Neural cell (in vitro differentiated cells): ENCODE measurements at regions not wholly inside any gene's neighbourhood (a gene's known extent, or its start where the extent isn't known, plus 50 kb on each side); places are given as distances from the start of the nearest gene placed in this dataset.

Experiments used
- H2AFZ ChIP-seq: fragments of 200-600, 300-800 bp; sonication (generic), shearing (Covaris generic); 2 replicates; pipeline ENCODE4 v1.6.0; 2014; ENCODE audit warnings: low read depth, mild to moderate bottlenecking, antibody characterized with exemption, low read length, moderate library complexity
- H3F3A ChIP-seq: fragments of 200-600 bp; shearing (Covaris generic); 2 replicates; pipeline ENCODE4 v1.6.1; 2016; ENCODE audit warnings: mild to moderate bottlenecking, moderate library complexity, mixed read lengths, antibody characterized with exemption, low read length; ENCODE audit not compliant: insufficient read depth, poor library complexity, severe bottlenecking
- H3K27ac ChIP-seq: fragments of 200-600, 300-800 bp; sonication (generic), shearing (Covaris generic); 2 replicates; pipeline ENCODE4 v1.5.1; 2014; ENCODE audit warnings: mild to moderate bottlenecking, low read length, moderate library complexity
- H3K27me3 ChIP-seq: fragments of 300-800, 200-600 bp; sonication (generic), shearing (Covaris generic); 2 replicates; pipeline ENCODE4 v1.6.0; 2014; ENCODE audit warnings: mild to moderate bottlenecking, low read depth, low read length, moderate library complexity; ENCODE audit not compliant: insufficient read depth
- H3K36me3 ChIP-seq: fragments of 300-800, 200-600 bp; sonication (generic), shearing (Covaris generic); 2 replicates; pipeline ENCODE4 v1.5.1; 2014; ENCODE audit warnings: mild to moderate bottlenecking, antibody characterized with exemption, low read length, moderate library complexity; ENCODE audit not compliant: insufficient read depth
- H3K4me2 ChIP-seq: fragments of 300-800, 200-600 bp; sonication (generic), shearing (Covaris generic); 2 replicates; pipeline ENCODE4 v1.6.0; 2014; ENCODE audit warnings: mild to moderate bottlenecking, low read length
- H3K4me3 ChIP-seq: fragments of 300-800, 200-600 bp; sonication (generic), shearing (Covaris generic); 2 replicates; pipeline ENCODE4 v1.5.1; 2014; ENCODE audit warnings: mild to moderate bottlenecking, low read length, moderate library complexity
- H3K79me2 ChIP-seq: fragments of 200-600 bp; shearing (Covaris generic); replicated peaks from 2 replicates; pipeline ENCODE4 v1.6.0; 2014; ENCODE audit warnings: mild to moderate bottlenecking, low read length, moderate library complexity; ENCODE audit not compliant: insufficient read depth
- H3K9ac ChIP-seq: fragments of 300-800, 200-600 bp; sonication (generic), shearing (Covaris generic); 2 replicates; pipeline ENCODE4 v1.6.1; 2016; ENCODE audit warnings: mild to moderate bottlenecking, low read length, mixed read lengths
- H3K9me2 ChIP-seq: fragments of 200-600 bp; shearing (Covaris generic); 2 replicates; pipeline ENCODE4 v1.6.1; 2016; ENCODE audit warnings: mild to moderate bottlenecking, low read length, mixed read lengths; ENCODE audit not compliant: insufficient read depth
- H3K9me3 ChIP-seq: fragments of 200-600, 300-800 bp; sonication (generic), shearing (Covaris generic); 2 replicates; pipeline ENCODE4 v1.6.1; 2016; ENCODE audit warnings: mild to moderate bottlenecking, mixed run types, low read length, moderate library complexity, mixed read lengths
- H4K20me1 ChIP-seq: fragments of 200-600 bp; shearing (Covaris generic); 2 replicates; pipeline ENCODE4 v1.6.1; 2016; ENCODE audit warnings: mild to moderate bottlenecking, mixed run types; ENCODE audit not compliant: insufficient read depth
- EP300 ChIP-seq: fragments of 450-650 bp; conservative IDR thresholded peaks from 2 replicates; pipeline ENCODE4 v1.6.1; 2014; ENCODE audit warnings: antibody characterized with exemption, mild to moderate bottlenecking, moderate library complexity; ENCODE audit not compliant: poor library complexity, severe bottlenecking
- EZH2 ChIP-seq: fragments of 200-600, 300-800 bp; shearing (Covaris generic), sonication (generic); IDR thresholded peaks from 2 replicates; pipeline ENCODE4 v1.6.1; 2014; ENCODE audit warnings: antibody characterized with exemption, low read length, borderline replicate concordance, mild to moderate bottlenecking; ENCODE audit not compliant: insufficient read depth, poor library complexity, severe bottlenecking
- MXI1 ChIP-seq: fragments of 450-650 bp; conservative IDR thresholded peaks from 2 replicates; pipeline ENCODE4 v1.6.1; 2014; ENCODE audit warnings: antibody characterized with exemption, mild to moderate bottlenecking; ENCODE audit not compliant: poor library complexity, severe bottlenecking
- POLR2AphosphoS5 ChIP-seq: IDR thresholded peaks from 2 replicates; pipeline ENCODE4 v1.6.1; 2012
- RAD21 ChIP-seq: fragments of 450-650 bp; conservative IDR thresholded peaks from 2 replicates; pipeline ENCODE4 v1.6.1; 2014; ENCODE audit warnings: antibody characterized with exemption, mild to moderate bottlenecking, moderate library complexity
- SMC3 ChIP-seq: fragments of 450-650 bp; conservative IDR thresholded peaks from 2 replicates; pipeline ENCODE4 v1.6.1; 2014; ENCODE audit warnings: antibody characterized with exemption, mild to moderate bottlenecking, moderate library complexity; ENCODE audit not compliant: poor library complexity
- TAF1 ChIP-seq: IDR thresholded peaks from 2 replicates; pipeline ENCODE4 v1.6.1; 2012; ENCODE audit warnings: low read depth
- TF ChIP-seq, protein P1 (sequence below): fragments of 450-650 bp; IDR thresholded peaks from 2 replicates; pipeline ENCODE4 v1.5.1; 2014; ENCODE audit warnings: antibody characterized with exemption, mild to moderate bottlenecking, moderate library complexity; ENCODE audit not compliant: poor library complexity, severe bottlenecking
- TF ChIP-seq, protein P2 (sequence below): IDR thresholded peaks from 2 replicates; pipeline ENCODE4 v1.6.1; 2012; ENCODE audit warnings: borderline replicate concordance

DNA sequence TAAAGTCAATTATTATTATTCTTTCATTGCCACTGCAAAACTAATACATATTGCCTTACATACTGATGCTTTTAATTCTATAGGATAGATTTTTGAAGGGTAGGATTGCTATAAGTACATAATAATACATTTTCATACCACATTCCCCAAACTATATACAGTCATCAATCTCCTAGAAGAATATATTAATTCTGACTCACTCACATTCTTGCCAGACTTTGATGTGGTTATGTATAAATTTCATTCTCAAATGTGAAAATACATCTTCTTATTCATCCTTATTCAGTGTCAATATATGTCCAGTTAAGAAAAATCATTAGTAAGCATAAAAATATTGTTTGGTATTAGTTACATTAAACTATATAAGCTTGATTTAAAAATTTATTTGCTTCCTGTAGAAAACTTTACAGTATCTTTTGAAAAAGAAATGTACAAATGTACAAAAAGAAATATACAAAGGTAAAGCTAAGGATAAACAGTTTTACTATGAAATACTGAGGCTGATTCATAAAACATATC, 458.8 kb upstream of the CNTN5 start:
- Histone ChIP-seq H4K20me1 (no peaks in the 10 kb centered on the region), H3K9me3 (no peaks in the 10 kb centered on the region), H3K4me3 (no peak overlapping the region), H3K4me2 (no peak overlapping the region), H3K79me2 (no peaks in the 10 kb centered on the region), H2AFZ (no peak overlapping the region), H3K9me2 (no peaks in the 10 kb centered on the region), H3K36me3 (no peaks in the 10 kb centered on the region), H3K27ac (no peak overlapping the region), H3K9ac (no peak overlapping the region), H3F3A (no peaks in the 10 kb centered on the region), H3K27me3 (no peaks in the 10 kb centered on the region)
- TF ChIP-seq, protein P1, sequence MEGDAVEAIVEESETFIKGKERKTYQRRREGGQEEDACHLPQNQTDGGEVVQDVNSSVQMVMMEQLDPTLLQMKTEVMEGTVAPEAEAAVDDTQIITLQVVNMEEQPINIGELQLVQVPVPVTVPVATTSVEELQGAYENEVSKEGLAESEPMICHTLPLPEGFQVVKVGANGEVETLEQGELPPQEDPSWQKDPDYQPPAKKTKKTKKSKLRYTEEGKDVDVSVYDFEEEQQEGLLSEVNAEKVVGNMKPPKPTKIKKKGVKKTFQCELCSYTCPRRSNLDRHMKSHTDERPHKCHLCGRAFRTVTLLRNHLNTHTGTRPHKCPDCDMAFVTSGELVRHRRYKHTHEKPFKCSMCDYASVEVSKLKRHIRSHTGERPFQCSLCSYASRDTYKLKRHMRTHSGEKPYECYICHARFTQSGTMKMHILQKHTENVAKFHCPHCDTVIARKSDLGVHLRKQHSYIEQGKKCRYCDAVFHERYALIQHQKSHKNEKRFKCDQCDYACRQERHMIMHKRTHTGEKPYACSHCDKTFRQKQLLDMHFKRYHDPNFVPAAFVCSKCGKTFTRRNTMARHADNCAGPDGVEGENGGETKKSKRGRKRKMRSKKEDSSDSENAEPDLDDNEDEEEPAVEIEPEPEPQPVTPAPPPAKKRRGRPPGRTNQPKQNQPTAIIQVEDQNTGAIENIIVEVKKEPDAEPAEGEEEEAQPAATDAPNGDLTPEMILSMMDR, result no peak
- TF ChIP-seq SMC3 (no peak), MXI1 (no peak), EP300 (no peak), EZH2 (no peak), TAF1 (no peak), RAD21 (no peak), POLR2AphosphoS5 (no peak)
- TF ChIP-seq, protein P2, sequence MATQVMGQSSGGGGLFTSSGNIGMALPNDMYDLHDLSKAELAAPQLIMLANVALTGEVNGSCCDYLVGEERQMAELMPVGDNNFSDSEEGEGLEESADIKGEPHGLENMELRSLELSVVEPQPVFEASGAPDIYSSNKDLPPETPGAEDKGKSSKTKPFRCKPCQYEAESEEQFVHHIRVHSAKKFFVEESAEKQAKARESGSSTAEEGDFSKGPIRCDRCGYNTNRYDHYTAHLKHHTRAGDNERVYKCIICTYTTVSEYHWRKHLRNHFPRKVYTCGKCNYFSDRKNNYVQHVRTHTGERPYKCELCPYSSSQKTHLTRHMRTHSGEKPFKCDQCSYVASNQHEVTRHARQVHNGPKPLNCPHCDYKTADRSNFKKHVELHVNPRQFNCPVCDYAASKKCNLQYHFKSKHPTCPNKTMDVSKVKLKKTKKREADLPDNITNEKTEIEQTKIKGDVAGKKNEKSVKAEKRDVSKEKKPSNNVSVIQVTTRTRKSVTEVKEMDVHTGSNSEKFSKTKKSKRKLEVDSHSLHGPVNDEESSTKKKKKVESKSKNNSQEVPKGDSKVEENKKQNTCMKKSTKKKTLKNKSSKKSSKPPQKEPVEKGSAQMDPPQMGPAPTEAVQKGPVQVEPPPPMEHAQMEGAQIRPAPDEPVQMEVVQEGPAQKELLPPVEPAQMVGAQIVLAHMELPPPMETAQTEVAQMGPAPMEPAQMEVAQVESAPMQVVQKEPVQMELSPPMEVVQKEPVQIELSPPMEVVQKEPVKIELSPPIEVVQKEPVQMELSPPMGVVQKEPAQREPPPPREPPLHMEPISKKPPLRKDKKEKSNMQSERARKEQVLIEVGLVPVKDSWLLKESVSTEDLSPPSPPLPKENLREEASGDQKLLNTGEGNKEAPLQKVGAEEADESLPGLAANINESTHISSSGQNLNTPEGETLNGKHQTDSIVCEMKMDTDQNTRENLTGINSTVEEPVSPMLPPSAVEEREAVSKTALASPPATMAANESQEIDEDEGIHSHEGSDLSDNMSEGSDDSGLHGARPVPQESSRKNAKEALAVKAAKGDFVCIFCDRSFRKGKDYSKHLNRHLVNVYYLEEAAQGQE, result no peak

DNA sequence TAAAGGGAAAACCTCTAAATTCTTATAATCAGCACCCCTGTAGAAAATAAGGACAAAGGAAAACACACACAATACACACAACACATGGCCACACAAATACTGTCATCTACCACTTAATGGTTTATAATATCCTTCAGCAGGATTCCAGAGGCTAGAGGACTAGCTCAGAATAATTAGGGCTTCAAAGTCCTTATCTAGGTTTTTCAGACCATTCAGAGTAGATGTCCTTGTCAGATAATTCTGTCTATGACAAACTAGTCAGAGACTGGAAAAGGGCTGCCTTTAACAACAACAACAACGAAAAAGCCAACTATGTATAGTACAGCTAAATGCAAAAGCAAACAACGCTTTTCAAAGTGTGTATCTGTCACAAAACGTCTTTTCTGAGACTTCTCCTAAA, 456.5 kb upstream of the CNTN5 start:
- Histone ChIP-seq H3K36me3 (no peaks in the 10 kb centered on the region), H3K9ac (no peak overlapping the region), H3K4me2 (no peak overlapping the region), H3K9me3 (no peaks in the 10 kb centered on the region), H2AFZ (no peak overlapping the region), H3K27me3 (no peaks in the 10 kb centered on the region), H3K79me2 (no peaks in the 10 kb centered on the region), H3K27ac (no peak overlapping the region), H3K4me3 (no peak overlapping the region), H3K9me2 (no peaks in the 10 kb centered on the region), H3F3A (no peaks in the 10 kb centered on the region), H4K20me1 (no peaks in the 10 kb centered on the region)
- TF ChIP-seq, protein P2, result no peak
- TF ChIP-seq EP300 (no peak), MXI1 (no peak), EZH2 (no peak), TAF1 (no peak), POLR2AphosphoS5 (no peak), RAD21 (no peak), SMC3 (no peak)
- TF ChIP-seq, protein P1, result no peak
